Omental fat pad (tissue), 3 donors: ENCODE measurements at regions not wholly inside any gene's neighbourhood (a gene's known extent, or its start where the extent isn't known, plus 50 kb on each side); places are given as distances from the start of the nearest gene placed in this dataset.

ENCODE experiments used
- ATAC-seq: fragments of 150-250 bp; one replicate; pipeline ENCODE4 v1.9.1; 2016; ENCODE audit warnings: mild to moderate bottlenecking, moderate library complexity; ENCODE audit not compliant: low FRiP score
- DNase-seq: peaks from one replicate; pipeline ENCODE4 v3.0.0-alpha.2; 2019; ENCODE audit warnings: low spot score
- TF ChIP-seq, protein P1 (sequence below), 3 donors: fragments of 450-650 bp; IDR thresholded peaks; one replicate each; pipeline ENCODE4 v1.5.1; 2016 to 2017; ENCODE audit warnings: antibody characterized with exemption in 3 of 3, mild to moderate bottlenecking in 3 of 3, moderate library complexity in 2 of 3

DNA sequence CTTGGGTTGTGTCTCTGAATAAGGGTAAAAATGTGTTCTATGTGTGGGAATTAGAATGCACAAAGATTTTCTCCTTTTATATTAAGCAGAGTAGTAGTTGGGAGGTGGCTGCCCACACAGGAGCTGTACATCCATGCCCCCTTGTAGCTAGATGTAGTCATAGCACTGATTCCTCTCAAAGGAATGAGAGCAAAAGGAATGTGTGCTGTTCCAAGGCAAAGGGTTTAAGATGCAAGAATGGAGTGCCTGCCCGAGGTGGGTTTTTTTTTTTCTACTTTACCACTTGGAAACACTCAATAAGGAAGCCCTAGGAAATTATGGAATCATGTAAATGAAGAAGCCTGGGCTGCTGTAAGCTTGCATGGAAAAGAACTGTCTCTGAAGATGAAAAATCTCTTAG, 2183.2 kb upstream of the AGA start:
- ATAC-seq, result no peak
- DNase-seq, result no peak
- TF ChIP-seq, protein P1, sequence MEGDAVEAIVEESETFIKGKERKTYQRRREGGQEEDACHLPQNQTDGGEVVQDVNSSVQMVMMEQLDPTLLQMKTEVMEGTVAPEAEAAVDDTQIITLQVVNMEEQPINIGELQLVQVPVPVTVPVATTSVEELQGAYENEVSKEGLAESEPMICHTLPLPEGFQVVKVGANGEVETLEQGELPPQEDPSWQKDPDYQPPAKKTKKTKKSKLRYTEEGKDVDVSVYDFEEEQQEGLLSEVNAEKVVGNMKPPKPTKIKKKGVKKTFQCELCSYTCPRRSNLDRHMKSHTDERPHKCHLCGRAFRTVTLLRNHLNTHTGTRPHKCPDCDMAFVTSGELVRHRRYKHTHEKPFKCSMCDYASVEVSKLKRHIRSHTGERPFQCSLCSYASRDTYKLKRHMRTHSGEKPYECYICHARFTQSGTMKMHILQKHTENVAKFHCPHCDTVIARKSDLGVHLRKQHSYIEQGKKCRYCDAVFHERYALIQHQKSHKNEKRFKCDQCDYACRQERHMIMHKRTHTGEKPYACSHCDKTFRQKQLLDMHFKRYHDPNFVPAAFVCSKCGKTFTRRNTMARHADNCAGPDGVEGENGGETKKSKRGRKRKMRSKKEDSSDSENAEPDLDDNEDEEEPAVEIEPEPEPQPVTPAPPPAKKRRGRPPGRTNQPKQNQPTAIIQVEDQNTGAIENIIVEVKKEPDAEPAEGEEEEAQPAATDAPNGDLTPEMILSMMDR (IDR thresholded peaks at IDR 0.05), result no peak

DNA sequence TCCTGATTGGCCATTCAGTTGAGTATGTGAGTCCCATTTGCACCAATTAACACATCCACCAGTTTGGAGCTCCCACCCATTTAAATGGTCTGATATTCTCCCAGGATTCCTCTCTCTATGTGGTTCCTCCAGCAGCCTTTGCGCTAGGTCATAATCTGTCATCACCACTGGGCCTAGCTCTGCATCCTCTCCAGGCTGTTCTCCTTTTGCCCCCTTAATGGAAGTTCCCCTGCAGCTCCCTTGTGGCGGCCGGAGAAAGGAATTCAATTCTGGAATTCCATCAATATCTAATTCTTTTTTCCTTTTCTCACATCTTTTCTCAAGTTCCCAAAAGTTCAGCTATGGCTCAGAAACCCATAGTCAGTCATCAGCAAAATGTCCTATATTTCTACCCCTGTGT, 2184.4 kb upstream of the AGA start:
- no peak for ATAC-seq
- DNase-seq, result no peak
- TF ChIP-seq, protein P1 (IDR thresholded peaks at IDR 0.05), result no peak

- DNase-seq (no peak), ATAC-seq (no peak)
- TF ChIP-seq, protein P1 (IDR thresholded peaks at IDR 0.05), result no peak
These were observed 2189.1 kb upstream of the AGA start for GRCh38 chr4:179631321-179631720.

- DNase-seq, result no peak
- no peak for ATAC-seq
- TF ChIP-seq, protein P1 (IDR thresholded peaks at IDR 0.05), result no peak
These were observed 2192.6 kb upstream of the AGA start for GRCh38 chr4:179634862-179635261.

DNA sequence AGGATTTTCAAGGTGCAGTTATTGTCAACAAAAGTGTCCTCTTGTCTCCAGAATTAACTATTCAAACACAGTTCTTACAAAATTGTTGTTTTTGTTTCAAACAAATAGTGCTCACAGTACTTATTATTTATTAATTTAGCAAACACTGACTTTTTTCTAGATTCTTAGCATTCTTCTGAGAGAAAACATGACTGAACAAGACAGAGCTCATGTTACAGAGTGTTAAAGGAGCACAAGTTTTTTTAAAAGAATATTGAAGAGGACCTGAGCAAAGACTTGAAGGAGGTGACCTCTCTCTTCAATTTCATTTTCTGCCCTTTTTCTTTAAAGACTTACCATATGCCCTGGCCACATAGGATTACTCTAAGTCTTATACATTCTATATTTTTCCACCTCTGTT, 2220.3 kb upstream of the AGA start:
- TF ChIP-seq, protein P1 (IDR thresholded peaks at IDR 0.05), result no peak
- ATAC-seq (no peak), DNase-seq (no peak)

DNA sequence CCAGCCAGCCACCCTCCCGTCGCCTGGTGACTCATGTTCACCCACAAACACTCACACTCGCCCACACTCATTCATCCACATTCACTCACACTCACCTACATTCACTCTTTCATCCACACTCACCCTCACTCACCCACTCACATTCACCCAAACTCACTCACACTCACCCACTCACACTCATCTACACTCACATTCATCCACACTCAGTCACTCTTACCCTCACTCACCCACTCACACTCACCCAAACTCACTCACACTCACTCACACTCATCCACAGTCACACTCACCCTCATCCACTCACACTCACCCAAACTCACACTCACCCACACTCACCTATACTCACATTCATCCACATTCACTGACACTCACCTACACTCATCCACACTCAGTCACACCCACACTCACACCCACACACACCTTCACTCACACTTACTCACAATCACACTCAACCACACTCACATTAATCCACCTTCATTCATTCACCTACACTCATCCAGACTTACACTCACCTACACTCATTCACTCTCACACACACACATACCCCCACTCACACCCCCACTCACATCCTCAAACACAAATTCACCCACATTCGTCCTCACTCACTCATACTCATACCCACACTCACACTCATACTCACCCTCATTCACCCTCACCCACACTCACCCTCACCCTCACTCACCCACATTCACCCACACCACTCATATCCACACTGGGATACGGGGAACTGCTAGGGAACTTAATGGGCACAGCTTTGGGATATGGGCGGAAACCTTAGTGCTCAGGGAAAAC, 2221.6 kb upstream of the AGA start:
- no peak for ATAC-seq

More for the DNA sequence above, 2221.6 kb upstream of the AGA start:
- TF ChIP-seq, protein P1 (IDR thresholded peaks at IDR 0.05), result no peak
- no peak for DNase-seq
